ENCODE measurements at regions not wholly inside any gene's neighbourhood (a gene's known extent, or its start where the extent isn't known, plus 50 kb on each side); places are given as distances from the start of the nearest gene placed in this dataset.

- no peaks in the 10 kb centered on the region for H3K4me1 ChIP-seq (ENCODE audit: insufficient read depth, poor library complexity, severe bottlenecking)
- no peak overlapping the region for H3K27ac ChIP-seq (ENCODE audit: poor library complexity, severe bottlenecking)
- H3K9me3 ChIP-seq (ENCODE audit: severe bottlenecking), result no peaks in the 10 kb centered on the region
- H3K4me3 ChIP-seq (ENCODE audit: severe bottlenecking), result no peak overlapping the region
- no peaks in the 10 kb centered on the region for H3K27me3 ChIP-seq (ENCODE audit: insufficient read depth, poor library complexity, severe bottlenecking)
- peak; percentile 23 for DNase-seq (ENCODE audit: low spot score)
- H3K36me3 ChIP-seq (ENCODE audit: low read depth), result no peaks in the 10 kb centered on the region
- no peak for ATAC-seq (ENCODE audit: low read depth)
- TF ChIP-seq, protein P1, sequence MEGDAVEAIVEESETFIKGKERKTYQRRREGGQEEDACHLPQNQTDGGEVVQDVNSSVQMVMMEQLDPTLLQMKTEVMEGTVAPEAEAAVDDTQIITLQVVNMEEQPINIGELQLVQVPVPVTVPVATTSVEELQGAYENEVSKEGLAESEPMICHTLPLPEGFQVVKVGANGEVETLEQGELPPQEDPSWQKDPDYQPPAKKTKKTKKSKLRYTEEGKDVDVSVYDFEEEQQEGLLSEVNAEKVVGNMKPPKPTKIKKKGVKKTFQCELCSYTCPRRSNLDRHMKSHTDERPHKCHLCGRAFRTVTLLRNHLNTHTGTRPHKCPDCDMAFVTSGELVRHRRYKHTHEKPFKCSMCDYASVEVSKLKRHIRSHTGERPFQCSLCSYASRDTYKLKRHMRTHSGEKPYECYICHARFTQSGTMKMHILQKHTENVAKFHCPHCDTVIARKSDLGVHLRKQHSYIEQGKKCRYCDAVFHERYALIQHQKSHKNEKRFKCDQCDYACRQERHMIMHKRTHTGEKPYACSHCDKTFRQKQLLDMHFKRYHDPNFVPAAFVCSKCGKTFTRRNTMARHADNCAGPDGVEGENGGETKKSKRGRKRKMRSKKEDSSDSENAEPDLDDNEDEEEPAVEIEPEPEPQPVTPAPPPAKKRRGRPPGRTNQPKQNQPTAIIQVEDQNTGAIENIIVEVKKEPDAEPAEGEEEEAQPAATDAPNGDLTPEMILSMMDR (IDR thresholded peaks at IDR 0.05; ENCODE audit: poor library complexity, severe bottlenecking), result no peak
Measured at GRCh38 chr5:135222771-135223170, 176.3 kb downstream of the MACROH2A1 start.

- Histone ChIP-seq H3K36me3 (ENCODE audit: low read depth) (no peaks in the 10 kb centered on the region), H3K4me1 (ENCODE audit: insufficient read depth, poor library complexity, severe bottlenecking) (no peaks in the 10 kb centered on the region), H3K4me3 (ENCODE audit: severe bottlenecking) (no peak overlapping the region), H3K9me3 (ENCODE audit: severe bottlenecking) (no peaks in the 10 kb centered on the region), H3K27me3 (ENCODE audit: insufficient read depth, poor library complexity, severe bottlenecking) (no peaks in the 10 kb centered on the region), H3K27ac (ENCODE audit: poor library complexity, severe bottlenecking) (no peak overlapping the region)
- ATAC-seq (ENCODE audit: low read depth) (no peak), DNase-seq (ENCODE audit: low spot score) (peak; percentile 47)
- TF ChIP-seq, protein P1 (IDR thresholded peaks at IDR 0.05; ENCODE audit: poor library complexity, severe bottlenecking), result no peak
Measured at GRCh38 chr5:135222171-135222681, 176.8 kb downstream of the MACROH2A1 start.

DNA sequence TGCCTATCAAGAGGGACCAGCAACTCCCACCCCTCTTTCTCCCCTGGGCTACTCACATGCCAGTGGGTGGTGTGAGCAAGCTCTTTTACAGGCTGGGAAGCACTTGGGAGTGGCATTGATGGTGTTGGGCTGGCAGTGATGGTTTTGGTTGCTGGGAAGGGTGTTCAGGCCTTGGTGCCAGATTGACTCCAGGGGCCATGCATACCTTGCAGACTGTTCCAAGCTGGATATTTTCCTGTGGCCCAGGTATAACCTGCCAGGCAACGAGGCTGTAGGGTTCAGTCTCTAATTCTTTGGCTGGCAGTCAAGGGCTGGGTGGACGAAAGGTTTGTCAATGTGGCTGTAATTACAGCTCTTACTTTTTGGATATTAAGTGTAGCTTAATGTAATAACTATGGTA lies 177.3 kb downstream of the MACROH2A1 start:
- H3K27me3 ChIP-seq (ENCODE audit: insufficient read depth, poor library complexity, severe bottlenecking), result no peaks in the 10 kb centered on the region
- H3K4me1 ChIP-seq (ENCODE audit: insufficient read depth, poor library complexity, severe bottlenecking), result no peaks in the 10 kb centered on the region
- H3K9me3 ChIP-seq (ENCODE audit: severe bottlenecking), result no peaks in the 10 kb centered on the region
- ATAC-seq (ENCODE audit: low read depth) (no peak), DNase-seq (ENCODE audit: low spot score) (peak; percentile 16)
- H3K4me3 ChIP-seq (ENCODE audit: severe bottlenecking), result no peak overlapping the region
- TF ChIP-seq, protein P1 (IDR thresholded peaks at IDR 0.05; ENCODE audit: poor library complexity, severe bottlenecking), result no peak
- no peaks in the 10 kb centered on the region for H3K36me3 ChIP-seq (ENCODE audit: low read depth)
- H3K27ac ChIP-seq (ENCODE audit: poor library complexity, severe bottlenecking), result no peak overlapping the region

DNA sequence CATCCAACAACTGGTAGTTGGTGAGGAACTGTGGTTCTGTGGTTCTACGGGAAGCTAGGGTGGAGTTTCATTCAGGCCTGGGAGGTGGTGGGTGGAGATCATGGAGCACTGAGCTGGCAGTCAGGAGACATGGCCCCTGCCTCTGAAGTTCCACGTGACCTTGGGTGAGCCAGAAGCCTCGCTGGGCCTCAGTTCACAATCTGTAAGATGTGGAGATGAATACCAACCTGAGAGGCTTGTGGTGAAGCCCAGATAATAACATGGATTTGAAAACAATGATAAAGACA lies 177.9 kb downstream of the MACROH2A1 start:
- DNase-seq (ENCODE audit: low spot score), result peak; percentile 25

More for the DNA sequence above, 177.9 kb downstream of the MACROH2A1 start:
- H3K9me3 ChIP-seq (ENCODE audit: severe bottlenecking), result no peaks in the 10 kb centered on the region
- TF ChIP-seq, protein P1 (IDR thresholded peaks at IDR 0.05; ENCODE audit: poor library complexity, severe bottlenecking), result no peak
- H3K4me3 ChIP-seq (ENCODE audit: severe bottlenecking), result no peak overlapping the region
- H3K27ac ChIP-seq (ENCODE audit: poor library complexity, severe bottlenecking), result no peak overlapping the region
- H3K36me3 ChIP-seq (ENCODE audit: low read depth), result no peaks in the 10 kb centered on the region
- H3K4me1 ChIP-seq (ENCODE audit: insufficient read depth, poor library complexity, severe bottlenecking), result no peaks in the 10 kb centered on the region
- ATAC-seq (ENCODE audit: low read depth), result no peak
- no peaks in the 10 kb centered on the region for H3K27me3 ChIP-seq (ENCODE audit: insufficient read depth, poor library complexity, severe bottlenecking)

Data from RWPE2 (cell line).